ENCODE measurements at regions not wholly inside any gene's neighbourhood (a gene's known extent, or its start where the extent isn't known, plus 50 kb on each side); places are given as distances from the start of the nearest gene placed in this dataset.

- DNase-seq (ENCODE audit: low spot score in 2 of 2): no peak
- intact Hi-C loops (cut with DNase I; ENCODE audit: low total_unique reads): no loop called here
- 65 to 83% methylated on average over 1 of the region's 1 CpG for WGBS, 2 donors
- TF ChIP-seq POLR2A (IDR thresholded peaks at IDR 0.05) (no peak), CTCF (IDR thresholded peaks at IDR 0.05) (no peak)
- H3K4me3 ChIP-seq (ENCODE audit: low read depth, poor library complexity, severe bottlenecking): no peak overlapping the region
Observed at GRCh38 chr1:56003846-56004245, 575.5 kb downstream of the PLPP3 start.

- no peak for TF ChIP-seq POLR2A (IDR thresholded peaks at IDR 0.05)
- no peak for TF ChIP-seq CTCF (IDR thresholded peaks at IDR 0.05)
- 71 to 83% methylated on average over 5 of the region's 5 CpGs for WGBS, 2 donors
- no peak overlapping the region for H3K4me3 ChIP-seq (ENCODE audit: low read depth, poor library complexity, severe bottlenecking)
- intact Hi-C loops (cut with DNase I; ENCODE audit: low total_unique reads): no loop called here
- no peak for DNase-seq (ENCODE audit: low spot score in 2 of 2)
Observed at GRCh38 chr1:56002231-56002630, 577.1 kb downstream of the PLPP3 start.

- TF ChIP-seq POLR2A (IDR thresholded peaks at IDR 0.05) (no peak), CTCF (IDR thresholded peaks at IDR 0.05) (no peak)
- intact Hi-C loops (cut with DNase I; ENCODE audit: low total_unique reads): no loop called here
- no peak for DNase-seq (ENCODE audit: low spot score in 2 of 2)
- no peak overlapping the region for H3K4me3 ChIP-seq (ENCODE audit: low read depth, poor library complexity, severe bottlenecking)
- WGBS, 2 donors: 89 to 92% methylated on average over 3 of the region's 3 CpGs
Observed at GRCh38 chr1:56000424-56000823, 578.9 kb downstream of the PLPP3 start.

- WGBS, 2 donors: 21 to 36% methylated on average over 1 of the region's 1 CpG
- no peak overlapping the region for H3K4me3 ChIP-seq (ENCODE audit: low read depth, poor library complexity, severe bottlenecking)
- intact Hi-C loops (cut with DNase I; ENCODE audit: low total_unique reads): no loop called here
- no peak for DNase-seq (ENCODE audit: low spot score in 2 of 2)
- TF ChIP-seq CTCF (IDR thresholded peaks at IDR 0.05): no peak
Observed at GRCh38 chr1:55997536-55997935, 581.8 kb downstream of the PLPP3 start.

GRCh38 chr1:55993646-55994318, 585.6 kb downstream of the PLPP3 start:
- H3K4me3 ChIP-seq (ENCODE audit: low read depth, poor library complexity, severe bottlenecking): no peak overlapping the region
- 79 to 80% methylated on average over 8 of the region's 8 CpGs for WGBS, 2 donors
- DNase-seq (ENCODE audit: low spot score in 2 of 2): no peak
- intact Hi-C loops (cut with DNase I; ENCODE audit: low total_unique reads): no loop called here
- TF ChIP-seq POLR2A (IDR thresholded peaks at IDR 0.05): no peak
- no peak for TF ChIP-seq CTCF (IDR thresholded peaks at IDR 0.05)

GRCh38 chr1:55990007-55990406, 589.4 kb downstream of the PLPP3 start:
- TF ChIP-seq CTCF (IDR thresholded peaks at IDR 0.05) (no peak), POLR2A (IDR thresholded peaks at IDR 0.05) (no peak)
- no peak for DNase-seq (ENCODE audit: low spot score in 2 of 2)
- intact Hi-C loops (cut with DNase I; ENCODE audit: low total_unique reads): no loop called here
- no peak overlapping the region for H3K4me3 ChIP-seq (ENCODE audit: low read depth, poor library complexity, severe bottlenecking)
- 68 to 73% methylated on average over 3 of the region's 3 CpGs for WGBS, 2 donors

Data from lower leg skin (tissue), 4 donors.